ENCODE measurements at regions not wholly inside any gene's neighbourhood (a gene's known extent, or its start where the extent isn't known, plus 50 kb on each side); places are given as distances from the start of the nearest gene placed in this dataset.

DNA sequence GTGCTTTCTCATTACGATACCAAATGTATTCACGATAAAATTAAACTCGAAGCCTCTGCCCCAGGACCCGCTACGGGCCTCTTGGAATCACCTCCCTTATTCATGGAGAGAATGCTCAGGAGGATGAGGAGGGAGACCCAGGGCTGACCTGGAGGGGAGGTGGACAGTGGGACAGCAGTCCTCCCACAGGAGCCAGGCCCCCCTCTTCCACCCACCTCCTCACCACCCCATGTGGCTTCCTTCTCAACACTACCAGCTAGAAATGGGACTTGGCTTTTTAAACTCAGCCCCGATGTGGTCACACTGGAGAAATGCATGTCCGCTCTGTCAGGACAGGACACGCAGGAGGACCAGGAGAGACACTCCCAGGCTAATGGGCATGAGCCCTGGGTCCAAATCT lies 147.9 kb upstream of the ID2 start:
- TF ChIP-seq, protein P1, sequence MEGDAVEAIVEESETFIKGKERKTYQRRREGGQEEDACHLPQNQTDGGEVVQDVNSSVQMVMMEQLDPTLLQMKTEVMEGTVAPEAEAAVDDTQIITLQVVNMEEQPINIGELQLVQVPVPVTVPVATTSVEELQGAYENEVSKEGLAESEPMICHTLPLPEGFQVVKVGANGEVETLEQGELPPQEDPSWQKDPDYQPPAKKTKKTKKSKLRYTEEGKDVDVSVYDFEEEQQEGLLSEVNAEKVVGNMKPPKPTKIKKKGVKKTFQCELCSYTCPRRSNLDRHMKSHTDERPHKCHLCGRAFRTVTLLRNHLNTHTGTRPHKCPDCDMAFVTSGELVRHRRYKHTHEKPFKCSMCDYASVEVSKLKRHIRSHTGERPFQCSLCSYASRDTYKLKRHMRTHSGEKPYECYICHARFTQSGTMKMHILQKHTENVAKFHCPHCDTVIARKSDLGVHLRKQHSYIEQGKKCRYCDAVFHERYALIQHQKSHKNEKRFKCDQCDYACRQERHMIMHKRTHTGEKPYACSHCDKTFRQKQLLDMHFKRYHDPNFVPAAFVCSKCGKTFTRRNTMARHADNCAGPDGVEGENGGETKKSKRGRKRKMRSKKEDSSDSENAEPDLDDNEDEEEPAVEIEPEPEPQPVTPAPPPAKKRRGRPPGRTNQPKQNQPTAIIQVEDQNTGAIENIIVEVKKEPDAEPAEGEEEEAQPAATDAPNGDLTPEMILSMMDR (conservative IDR thresholded peaks at IDR 0.05; ENCODE audit: low read depth, low read length), result no peak
- no peak for TF ChIP-seq EZH2 (IDR thresholded peaks at IDR 0.05; ENCODE audit: borderline replicate concordance, low read depth, low read length, poor library complexity, severe bottlenecking)
